AG08395 (cell line): ENCODE measurements at regions not wholly inside any gene's neighbourhood (a gene's known extent, or its start where the extent isn't known, plus 50 kb on each side); places are given as distances from the start of the nearest gene placed in this dataset.
"Not testable (repeated sequence)": the region's sequence is repeated elsewhere in the genome, so short reads cannot be mapped to it uniquely, and the experiment has no call there.

Experiments used
- DNase-seq: peaks from one replicate; pipeline ENCODE4 v3.0.0; 2012; ENCODE audit warnings: mixed read lengths, low spot score

DNA sequence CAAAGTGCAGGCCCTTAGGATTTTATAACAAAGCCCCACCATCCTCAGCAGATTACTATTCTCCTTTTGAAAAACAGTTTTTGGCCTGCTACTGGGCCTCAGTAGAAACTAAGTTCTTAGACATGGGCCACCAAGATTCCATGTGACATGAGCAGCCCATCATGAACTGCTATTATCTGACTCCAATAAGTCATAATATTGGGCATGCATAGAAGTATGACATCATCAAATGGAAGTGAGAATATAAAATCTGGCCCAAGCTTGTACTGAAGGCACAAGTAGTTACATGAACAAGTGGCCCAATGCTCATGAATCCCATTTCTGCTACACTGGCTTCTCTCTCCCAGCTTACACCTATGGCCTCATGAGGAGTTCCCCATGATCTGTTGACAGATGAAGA is 404.8 kb downstream of the EPHA5 start:
- DNase-seq: no peak

DNA sequence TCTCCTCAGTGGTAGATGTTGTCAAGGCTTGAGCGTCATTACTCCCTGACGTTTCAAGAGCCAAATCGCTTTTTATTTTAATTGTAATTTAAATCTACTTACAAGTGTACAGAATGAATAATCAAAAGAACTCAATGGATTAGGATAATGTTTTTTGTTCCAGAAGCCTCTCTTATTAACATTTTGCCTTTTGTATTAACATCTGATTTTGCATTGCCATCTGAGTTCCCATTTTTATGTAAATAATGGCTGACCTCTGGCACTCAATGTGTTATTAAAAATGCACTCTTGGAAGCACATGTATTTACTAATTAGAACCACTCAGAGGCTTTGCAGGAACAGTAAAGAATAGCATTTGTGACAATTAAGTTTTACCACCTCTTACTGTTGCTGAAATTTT is 411.0 kb downstream of the EPHA5 start:
- DNase-seq: no peak

DNA sequence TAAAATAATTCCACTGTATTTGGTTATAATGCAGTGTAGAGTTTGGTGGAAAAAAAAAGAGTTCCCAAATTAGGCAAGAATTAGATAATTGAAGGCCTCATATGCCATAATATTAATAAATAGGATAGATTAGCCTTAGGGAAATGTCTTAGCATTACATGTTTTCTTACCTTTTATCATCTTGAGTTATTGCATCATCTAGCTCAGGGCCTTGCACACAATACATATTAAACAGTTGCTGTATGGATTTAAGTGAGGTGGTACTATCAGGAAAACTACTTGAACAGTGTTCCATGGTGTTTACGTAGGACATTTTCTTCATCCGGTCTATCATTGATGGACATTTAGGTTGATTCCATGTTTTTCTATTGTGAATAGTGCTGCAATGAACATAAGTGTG is 419.4 kb downstream of the EPHA5 start:
- no peak for DNase-seq

DNA sequence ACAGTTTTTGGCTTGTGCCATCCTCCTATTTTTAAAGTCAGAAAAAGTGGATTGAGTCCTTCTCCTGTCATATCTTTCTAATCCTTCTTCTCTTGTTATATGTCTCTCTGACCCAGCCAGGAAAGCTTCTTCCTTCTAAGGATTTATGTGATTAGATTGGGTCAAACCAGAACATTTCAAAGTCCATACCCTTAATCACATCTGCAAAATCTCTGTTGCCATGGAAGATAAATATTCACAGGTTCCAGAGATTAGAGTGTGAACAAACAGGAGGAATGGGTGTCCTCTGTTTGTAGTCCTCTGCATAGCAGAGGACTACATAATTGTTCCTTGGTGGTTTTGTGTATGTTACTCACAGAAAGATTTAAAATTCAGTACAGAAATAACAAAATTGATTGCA is 421.2 kb downstream of the EPHA5 start:
- DNase-seq: no peak

DNA sequence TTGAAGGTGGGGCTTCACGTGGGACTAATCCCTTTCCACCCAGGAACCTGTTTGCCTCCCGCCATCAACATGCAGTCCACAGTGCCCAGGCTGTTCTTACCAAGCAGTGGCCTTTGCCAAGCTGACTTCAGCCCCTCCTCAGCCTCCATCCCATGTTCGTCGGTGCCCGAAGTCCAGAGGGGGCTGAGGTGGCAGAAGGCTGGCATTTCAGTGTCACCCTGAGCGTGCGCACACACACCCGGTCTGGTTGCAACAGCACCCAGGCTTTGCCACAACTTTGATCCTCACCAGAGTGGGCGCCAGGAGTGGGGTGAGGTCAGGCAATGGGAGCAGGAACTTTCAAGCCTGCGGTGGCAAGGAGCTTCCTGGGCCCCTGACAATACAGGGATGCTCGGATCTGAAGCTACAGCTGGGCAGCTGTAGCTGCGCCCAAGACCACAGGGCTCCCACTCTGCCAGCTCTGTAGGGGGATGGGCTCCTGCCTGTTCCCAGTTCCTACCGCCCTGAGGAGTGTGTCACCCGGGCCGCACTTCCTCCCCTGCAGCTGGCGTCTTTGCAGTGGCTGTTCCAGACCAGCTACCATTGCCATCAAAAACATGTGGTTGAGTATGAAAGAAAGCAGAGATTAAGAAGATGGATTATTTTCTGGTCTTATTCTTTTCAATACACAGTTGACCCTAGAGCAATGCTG is 428.0 kb downstream of the EPHA5 start:
- no peak for DNase-seq

DNA sequence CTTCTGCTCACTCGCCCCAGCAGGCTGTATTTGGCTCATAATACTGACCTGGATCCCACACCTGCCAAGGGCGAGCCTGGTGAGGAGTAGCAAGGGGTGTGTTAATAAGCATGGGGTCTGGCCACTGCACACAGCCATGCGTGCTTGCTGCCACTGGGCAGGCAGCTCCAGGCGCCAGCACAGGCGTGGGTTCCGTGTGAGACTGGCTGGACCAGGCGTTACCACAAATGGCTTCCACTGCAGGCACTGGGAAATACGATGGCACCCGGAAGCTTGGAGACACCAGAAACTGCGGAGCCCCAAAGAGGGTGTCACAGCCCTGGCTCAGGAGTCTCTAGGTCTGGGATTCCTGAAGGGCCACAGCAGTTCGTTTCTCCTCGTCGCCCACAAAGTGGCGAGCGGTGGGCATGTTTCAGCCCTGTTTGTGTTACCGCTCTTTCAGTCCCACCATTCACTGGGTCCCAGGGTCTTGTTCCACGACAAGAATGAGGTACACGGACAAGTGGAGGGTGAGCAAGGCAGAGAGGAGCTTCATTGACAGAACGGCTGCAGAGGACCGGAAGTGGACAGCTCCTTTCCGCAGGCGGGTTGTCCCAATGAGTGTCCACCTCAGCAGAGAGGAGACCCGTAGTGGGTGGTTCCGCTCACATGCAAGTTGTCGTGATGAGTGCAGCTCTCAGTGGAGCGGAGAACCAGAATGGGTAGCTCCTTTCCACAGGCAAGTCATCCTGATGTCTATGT is 428.9 kb downstream of the EPHA5 start:
- no peak for DNase-seq

DNA sequence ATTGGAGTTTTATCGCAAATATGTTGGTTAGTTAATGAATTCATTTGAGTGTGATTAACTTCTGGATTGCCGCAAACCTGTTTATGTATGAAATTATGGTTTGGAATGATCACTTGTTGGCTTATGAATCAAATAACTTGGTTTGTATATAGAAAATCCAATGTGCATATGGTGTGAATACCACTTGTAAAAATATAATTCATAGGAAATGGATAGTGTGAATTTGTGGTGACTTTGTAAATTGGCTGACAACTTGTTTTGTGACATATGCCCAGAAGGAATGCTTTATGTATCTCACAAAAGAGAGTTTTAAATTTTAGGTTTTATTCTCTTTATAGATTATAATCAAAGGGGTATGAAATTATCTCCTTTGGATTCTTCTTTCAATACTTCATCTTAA is 436.2 kb downstream of the EPHA5 start:
- DNase-seq: no peak

DNA sequence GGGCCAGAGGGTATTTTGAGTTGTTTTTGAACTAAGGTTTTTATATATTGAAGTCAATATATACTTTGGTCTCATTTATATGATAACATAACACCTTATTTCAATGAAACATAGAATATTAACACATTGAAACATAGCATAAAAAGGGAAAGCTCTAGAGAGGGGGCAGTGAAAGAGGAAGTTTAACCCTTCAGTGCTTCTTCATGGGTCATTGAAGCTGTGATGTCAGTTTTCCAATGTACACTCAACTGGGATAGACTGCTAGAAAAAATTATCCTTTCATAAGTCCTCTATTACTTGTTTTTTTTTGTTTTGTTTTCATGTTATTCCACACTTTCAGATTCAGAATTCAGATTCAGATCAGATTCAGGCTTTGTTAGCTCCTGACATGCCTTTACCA is 442.7 kb downstream of the EPHA5 start:
- DNase-seq: no peak

DNA sequence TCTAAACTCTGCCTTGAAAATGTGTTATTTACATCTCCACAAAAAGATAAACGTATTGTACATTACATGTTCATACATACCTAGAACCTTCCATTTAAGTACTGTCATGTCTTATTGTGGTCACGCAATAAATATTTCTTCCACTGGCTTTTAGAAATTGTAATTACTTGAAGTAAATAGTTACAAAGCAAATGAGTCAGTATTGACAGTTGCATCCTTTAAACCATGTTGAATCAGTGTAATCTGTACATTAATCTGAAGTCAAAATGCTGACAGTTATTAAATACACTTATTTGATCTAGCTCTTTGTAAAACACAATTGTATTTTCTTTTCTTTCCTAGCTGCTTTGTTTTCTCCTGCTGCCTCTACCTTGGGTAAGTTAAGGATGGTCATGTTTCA is 446.7 kb downstream of the EPHA5 start:
- no peak for DNase-seq

DNA sequence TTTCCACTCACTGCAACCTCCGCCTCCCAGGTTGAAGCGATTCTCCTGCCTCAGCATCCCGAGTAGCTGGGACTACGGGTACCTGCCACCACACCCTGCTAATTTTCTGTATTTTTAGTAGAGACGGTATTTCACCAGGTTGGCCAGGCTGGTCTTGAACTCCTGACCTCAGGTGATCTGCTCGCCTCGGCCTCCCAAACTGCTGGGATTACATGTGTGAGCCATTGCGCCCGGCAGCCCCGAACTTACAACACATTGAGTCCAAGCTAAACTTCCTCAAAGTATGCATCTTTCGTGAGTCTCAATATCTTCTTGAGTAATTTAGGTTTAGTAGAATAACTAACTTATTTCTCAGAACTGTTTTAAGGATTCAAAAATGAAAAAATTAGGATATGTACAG is 447.2 kb downstream of the EPHA5 start:
- not testable (repeated sequence) for DNase-seq

DNA sequence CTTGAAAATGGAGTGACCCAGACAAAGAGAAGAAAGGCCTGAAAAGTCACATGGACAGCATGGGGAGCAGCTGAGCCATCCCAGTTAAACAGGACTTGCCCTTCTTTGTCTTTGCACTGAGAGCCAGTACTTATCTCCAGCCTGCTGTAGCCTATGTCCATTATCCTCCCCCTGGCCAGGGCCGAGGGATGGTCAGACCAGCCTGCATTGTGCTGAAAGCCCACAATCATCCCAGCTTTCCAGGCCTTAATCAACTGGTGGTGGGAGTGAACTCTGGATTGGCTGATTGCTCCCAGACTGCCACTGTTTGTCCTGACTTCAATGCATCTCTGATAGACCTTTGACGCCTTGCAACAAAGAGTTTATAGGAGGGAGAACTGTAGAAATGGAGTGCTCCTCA is 453.1 kb downstream of the EPHA5 start:
- no peak for DNase-seq

DNA sequence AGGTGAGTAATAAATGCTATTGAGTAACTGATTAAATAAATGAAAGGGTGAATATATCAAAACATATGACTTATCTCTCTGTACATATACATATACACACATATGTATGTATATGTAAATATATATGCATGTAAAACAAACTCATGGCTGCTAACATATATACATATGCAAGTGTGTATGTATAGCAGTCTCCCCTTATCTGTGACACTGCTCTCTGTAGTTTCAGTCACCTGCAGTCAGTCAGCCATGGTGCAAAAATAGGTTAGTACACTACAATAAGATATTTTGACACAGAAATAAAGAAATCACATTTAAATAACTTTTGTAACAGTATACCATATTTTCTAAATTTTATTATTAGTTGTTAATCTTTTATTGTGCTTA is 467.4 kb downstream of the EPHA5 start:
- DNase-seq: no peak

DNA sequence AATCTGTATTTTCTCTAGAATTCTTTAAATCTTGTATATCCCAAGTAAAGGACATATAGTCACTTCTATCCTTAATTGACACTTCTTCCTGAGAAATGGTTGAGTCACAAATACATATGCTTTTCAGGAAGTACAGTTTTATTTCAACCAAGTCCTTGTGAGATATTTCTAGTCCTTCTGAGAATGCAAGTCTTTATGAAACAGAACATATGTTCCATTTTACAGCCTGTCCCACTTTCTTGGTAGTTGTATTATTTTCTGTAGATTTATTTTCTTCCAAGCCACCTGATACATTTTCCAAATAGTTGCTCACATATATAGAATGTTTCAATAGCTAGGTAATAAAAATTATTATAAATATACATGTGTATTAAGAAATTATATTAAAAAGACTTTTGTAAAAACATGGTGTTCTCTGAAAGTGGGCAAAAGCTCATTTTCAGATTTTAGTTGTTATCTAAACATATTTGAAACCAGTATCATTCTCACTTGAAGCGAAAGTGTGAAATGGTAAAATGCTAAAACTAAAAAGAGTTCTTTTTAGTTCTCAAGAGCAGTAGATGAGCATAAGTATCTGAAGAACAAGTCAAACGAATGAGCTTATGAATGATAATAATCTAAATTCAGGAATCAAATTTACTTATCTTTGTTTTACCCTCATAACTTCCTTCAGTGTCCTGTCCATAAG is 468.0 kb downstream of the EPHA5 start:
- DNase-seq: no peak

DNA sequence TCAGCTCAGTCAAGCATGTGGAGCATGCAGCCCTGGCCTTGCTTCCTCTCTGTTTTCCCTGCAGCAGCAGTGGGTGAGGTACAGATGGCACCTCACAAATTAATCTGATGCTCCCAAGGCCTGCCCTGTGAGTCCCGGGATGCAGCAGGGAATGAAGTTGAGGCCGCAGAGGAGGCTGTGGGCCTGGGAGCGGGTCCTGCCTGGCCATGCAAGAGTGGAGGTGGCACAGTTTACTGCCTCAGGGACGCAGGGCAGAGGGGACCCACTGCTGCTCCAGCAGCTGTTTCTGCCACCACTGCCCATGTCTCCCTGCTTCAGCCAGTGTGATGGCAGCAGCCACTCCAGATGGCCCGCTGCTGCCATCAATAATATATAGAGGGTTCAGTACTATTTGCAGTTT is 474.6 kb downstream of the EPHA5 start:
- DNase-seq: no peak

DNA sequence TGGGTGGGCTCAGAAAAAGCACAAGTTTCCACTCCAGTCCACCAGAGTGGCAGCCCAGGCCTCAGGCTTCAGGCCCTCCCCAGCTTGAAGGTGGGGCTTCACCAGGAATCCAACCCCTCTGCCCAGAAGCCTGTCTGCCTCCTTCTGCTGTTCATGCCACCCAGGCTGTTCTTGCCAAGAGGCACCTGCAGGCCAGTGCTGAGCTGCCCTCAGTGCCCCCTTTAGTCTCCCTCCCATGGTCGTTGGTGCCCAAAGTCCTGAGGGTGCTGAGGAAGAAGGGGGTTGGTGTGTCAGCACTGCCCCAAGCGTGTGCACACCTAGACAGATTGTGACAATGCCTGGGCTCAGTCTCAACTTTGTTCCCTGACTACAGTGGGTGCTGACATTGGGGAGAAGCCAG is 475.3 kb downstream of the EPHA5 start:
- DNase-seq: no peak

DNA sequence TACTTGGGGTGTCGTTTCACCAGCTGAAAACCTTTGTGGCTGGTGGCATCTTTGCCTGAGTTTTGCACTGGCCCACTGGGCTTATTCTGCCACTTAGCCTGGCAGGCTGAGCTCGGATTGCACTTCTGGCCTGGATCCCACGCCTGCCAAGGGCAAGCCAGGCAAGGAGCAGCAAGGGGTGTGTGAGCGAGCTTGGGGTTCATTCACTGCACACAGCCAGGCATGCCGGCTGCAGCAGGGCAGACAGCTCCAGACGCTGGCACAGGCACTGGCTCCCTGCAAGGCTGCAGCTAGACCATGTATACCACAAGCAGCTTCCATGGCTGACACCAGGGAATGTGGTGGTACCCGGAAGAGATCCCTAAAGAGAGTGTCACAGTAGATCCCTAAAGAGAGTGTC is 476.3 kb downstream of the EPHA5 start:
- no peak for DNase-seq

DNA sequence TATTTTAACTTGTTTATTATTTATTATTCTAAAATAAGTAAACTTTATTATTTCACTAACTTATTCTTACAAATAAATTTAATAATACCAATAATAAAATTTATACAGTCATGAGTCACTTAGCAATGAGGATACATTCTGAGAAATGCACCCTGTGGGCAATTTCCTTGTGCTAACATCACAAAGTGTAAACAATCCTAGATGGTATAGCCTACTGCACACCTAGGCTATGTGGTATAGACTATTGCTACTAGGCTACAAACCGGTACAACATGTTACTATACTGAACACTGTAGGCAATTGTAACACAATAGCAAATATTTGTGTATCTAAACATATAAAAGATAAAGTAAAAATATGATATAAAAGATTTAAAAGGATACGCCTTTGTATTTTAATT is 479.5 kb downstream of the EPHA5 start:
- DNase-seq: no peak

DNA sequence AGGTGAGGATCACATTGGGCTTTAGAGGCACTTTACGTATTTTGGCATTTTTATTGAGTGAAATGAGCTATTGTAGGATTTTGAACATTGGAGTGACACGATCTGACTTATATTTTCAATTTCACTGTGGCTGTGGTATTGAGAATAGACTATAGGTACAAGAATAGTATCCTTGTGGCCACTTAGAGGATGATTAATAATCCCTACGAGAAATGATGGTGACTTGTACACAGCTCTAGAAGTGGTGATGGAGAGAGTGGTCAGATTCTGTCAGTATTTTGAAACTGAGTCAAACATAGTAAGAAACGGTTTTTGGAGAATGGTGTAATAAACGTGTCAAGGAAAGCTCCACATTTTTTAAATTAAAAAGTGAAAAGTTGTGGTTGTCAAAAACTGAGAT is 494.7 kb downstream of the EPHA5 start:
- DNase-seq: no peak

DNA sequence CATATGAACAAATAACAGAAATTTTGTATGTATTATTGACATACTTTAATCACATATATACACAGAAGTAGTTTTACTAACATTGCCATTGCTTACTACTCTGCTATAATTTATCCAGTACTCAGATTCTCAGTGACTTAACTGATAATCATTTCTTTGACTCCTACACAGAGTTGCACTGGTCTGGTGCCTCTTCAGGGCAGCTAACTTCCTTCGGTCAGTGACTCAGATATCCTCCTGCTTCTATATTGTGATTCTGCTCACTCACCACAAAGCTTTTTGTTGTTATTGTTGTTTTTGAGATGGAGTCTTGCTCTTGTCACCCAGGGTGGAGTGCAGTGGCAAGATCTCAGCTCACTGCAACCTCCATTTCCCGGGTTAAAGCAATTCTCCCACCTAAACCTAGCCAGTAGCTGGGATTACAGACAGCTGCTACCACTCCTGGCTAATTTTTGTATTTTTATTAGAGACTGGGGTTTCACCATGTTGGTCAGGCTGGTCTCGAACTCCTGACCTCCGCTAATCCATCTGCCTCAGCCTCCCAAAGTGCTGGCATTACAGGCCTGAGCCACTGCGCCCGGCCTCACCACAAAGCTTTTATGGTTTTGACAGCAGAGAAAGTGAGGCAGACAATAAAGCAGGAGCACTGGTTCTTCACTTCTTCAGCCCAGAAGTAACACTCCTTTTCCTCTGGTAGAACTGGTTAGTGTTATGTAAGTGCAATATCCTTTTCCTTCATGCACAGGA is 499.3 kb downstream of the EPHA5 start:
- DNase-seq: no peak

DNA sequence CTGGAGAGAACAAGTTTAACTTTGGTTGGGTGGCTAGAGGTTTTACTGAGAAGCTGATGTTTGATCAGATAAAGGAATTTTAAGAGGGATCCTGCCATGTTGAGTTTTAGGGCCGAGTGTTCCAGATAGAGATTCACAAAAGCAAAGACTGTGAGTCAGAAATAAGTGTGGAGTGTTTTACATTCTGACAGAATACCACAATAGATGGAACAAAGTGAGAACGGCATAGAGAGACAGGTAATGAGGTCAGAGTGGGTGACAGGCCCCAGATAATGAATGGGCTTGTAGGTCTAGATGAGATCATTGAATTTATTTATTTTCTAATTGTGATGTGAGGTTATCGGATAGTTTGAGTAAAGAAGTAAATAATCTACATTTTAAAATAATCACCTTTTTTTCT is 502.6 kb downstream of the EPHA5 start:
- DNase-seq: no peak

DNA sequence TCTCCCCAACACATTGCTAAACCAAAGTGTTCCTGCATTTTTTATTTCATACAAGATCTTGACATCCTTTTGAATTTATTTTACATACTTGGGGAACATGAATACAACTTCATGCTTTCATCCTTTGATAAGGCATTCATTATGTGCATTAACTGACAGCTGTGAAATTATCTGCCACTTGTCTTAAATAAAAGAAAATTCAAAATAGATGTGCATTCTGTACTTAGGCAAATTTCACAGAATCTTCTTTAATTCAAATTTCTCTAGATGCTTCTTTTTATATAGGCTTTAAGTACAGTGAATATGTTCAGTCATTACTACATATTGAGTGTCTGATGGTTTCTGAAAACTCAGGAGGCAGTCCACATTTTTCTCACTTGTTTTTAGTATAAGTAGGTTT is 518.1 kb downstream of the EPHA5 start:
- DNase-seq: no peak

DNA sequence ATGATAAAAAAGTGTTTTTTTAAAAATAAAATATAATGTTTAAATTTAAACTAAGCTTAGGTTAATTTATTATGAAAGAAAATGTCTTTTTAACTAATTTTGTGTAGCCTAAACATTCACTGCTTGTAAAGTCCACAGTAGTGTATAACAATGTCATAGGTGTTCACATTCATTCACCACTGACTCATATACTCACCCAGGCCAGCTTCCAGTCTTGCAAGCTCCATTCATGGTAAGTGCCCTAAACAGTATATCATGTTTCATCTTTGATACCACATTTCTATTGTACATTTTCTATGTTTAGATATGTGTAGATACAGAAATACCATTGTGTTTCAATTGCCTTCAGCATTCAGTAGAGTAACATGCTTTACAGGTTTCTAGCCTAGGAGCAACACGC is 530.3 kb downstream of the EPHA5 start:
- DNase-seq: no peak

DNA sequence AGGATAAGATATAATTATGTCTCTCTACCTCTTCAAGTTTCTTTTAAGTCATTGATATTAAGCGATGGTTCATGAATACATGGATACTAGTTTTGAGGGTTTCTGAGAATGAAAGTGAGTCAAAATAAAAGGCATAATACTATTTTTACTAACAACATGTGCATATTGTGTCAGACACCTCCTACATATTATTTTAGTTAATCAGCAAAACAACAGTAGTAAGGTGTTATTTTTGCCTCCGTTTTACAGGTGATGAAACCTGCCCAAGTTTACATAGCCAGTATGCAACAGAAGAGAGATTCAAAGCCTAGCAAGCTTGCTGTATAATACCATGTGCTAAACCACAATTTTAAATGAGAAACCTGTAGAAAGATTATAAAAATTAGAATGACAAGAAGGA is 544.1 kb downstream of the EPHA5 start:
- no peak for DNase-seq
